GM18505 (cell line): ENCODE measurements at regions not wholly inside any gene's neighbourhood (a gene's known extent, or its start where the extent isn't known, plus 50 kb on each side); places are given as distances from the start of the nearest gene placed in this dataset.
"Not testable (repeated sequence)": the region's sequence is repeated elsewhere in the genome, so short reads cannot be mapped to it uniquely, and the experiment has no call there.

Experiments
- ATAC-seq: cut with Tn5 transposase; IDR thresholded peaks from one replicate; pipeline ENCODE4 v1.9.1; 2021; ENCODE audit not compliant: unreplicated experiment
- POLR2A ChIP-seq: IDR thresholded peaks from 4 replicates; pipeline ENCODE4 v1.6.1; 2011; ENCODE audit warnings: borderline replicate concordance; ENCODE audit not compliant: insufficient read depth, insufficient read length; ENCODE audit errors: extremely low read depth

DNA sequence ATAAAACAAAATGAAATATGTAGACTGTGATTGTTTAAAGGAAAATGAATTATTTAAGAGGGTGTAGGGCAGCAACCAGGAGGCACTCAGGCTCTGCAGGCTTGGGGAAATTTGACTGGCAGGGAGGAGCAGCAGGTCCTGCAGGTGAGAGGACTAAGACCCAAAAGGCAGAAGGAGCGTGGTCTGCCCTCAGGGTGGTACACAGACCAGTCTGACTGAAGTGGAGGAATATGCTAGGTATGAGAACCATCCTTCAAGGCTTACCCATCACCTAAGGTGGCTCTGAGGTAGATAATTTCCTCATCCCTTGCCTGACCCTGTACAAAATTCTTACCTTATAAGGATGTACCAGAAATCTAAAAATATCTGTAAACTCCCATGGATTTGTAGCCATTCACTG lies 261.3 kb upstream of the RASGEF1B start:
- no peak for ATAC-seq
- TF ChIP-seq POLR2A, result no peak

DNA sequence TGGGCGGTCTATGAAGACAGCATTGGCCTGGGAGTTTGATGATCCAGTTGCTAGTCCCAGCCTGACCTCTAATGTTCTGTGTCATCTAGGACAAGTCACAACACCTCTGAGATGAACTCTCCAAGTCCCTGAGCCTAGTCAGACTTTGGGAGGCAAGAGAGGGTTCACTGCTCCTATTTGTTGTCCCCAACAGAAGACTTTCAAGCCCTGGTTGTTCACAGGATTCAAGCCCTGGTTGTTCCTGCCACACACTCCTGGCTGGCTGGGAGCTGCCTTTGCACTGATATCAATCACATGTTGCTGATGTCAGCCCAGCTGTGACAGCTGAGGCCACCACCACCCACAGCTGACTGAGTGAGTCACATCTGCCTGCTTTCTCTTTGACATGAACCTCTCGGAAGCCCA lies 253.2 kb upstream of the RASGEF1B start:
- ATAC-seq, result peak; percentile 97
- TF ChIP-seq POLR2A, result no peak

DNA sequence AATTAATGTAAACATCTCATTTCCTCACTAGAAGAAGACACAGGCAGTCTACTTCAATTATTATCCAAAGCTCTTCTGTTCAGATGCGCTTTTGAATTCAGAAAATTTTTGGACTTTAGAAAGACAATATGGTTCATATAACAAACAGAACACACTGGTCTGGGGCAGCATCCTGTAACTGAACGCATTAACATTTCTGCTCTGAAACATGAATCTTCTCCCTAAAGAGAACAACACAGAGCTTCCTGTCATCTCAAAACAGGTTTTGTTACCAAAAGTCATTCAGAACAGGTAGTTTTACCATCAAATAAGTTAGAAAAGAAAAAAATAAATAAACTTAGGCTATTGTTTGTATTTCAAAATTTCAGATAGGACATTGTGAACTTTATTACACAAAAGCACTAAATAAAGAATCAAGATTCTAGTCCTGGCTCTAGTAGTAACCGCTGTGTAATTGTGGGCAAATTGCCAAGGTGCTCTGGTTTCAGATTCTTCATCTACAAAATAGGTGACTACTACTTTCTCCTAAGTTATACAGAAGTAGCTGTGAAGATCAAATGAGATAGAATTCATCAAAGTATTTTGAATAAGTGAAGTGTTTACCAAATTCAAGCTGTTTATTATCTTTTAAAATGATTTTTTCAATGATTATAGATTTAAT lies 252.3 kb upstream of the RASGEF1B start:
- no peak for ATAC-seq

DNA sequence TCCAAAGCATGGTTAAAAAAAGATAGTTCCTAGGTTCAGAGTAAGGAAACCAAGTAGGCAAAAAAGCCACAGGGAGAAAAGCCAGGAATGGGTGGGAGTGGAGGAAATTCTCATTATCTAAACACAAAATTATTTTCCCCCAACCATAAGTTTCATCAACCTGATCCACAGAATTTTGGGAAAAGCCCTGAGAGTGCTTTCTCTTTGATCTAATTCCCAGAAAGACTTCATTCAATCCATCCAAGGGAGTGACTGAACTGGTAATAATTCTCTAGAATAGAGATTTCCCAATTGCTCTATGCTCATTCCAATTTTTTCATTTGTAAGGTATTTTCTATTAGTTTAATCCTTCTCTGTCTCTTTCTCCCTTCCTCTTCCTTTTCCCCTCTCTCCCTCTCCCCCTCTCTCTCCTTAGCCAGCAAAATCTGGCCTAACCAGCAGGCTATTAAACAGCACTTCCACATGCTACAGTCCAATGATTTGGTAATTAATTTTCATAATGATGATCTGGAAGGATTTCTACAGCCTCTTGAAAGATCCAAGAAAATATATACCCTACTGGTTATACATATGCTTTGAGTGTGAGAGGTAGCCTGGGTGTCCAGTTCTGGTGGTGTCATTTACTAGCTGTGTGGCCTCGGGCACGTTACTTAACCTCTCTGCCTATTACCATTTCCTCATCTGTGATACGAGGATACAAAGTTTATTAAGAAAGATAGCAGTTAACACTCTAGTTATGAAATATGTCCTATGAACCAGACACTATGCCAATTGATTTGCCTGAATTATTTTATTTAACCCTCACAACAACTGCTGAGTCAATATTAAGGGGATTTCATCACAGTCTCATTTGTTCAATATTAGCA lies 251.5 kb upstream of the RASGEF1B start:
- no peak for TF ChIP-seq POLR2A
- no peak for ATAC-seq

More for the DNA sequence above, 252.3 kb upstream of the RASGEF1B start:
- no peak for TF ChIP-seq POLR2A

DNA sequence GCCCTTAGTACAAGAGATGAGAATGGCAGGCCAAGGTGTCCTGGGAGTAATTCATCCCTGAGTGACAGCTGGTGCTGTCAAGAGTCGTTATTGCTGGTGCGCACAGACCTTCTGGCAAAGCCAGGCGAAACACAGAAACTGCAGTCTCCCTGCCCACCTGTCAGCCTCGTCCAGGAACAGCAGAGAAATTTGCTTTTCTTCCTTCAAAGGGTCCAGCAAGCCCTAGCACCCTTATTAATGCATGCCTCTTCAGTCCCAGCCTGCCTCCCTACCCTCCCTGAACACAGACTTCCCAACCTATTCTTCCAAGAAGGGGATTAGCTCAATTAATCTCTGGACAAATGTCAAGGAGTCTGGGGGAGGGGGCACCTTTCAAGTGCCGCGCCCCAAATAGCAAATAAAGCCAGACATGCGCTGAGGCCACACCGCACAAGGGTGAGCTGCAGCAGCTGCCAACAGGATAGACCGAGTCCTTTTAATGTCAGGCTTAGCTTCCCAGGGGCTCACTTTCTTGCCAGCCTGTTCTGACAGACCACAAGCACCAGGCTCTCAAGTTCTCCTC lies 250.7 kb upstream of the RASGEF1B start:
- ATAC-seq, result no peak
- no peak for TF ChIP-seq POLR2A

DNA sequence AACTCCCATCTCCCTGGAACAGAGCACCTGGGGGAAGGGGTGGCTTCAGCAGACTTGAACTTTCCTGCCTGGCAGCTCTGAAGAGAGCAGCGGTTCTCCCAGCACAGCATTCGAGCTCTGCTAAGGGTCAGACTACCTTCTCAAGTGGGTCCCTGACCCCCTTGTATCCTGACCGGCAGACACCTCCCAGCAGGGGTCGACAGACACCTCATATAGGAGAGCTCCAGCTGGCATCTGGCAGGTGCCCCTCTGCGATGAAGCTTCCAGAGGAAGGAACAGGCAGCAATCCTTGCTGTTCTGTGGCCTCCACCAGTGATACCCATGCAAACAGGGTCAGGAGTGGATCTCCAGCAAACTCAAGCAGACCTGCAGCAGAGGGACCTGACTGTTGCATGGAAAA lies 244.1 kb upstream of the RASGEF1B start:
- no peak for ATAC-seq
- no peak for TF ChIP-seq POLR2A

DNA sequence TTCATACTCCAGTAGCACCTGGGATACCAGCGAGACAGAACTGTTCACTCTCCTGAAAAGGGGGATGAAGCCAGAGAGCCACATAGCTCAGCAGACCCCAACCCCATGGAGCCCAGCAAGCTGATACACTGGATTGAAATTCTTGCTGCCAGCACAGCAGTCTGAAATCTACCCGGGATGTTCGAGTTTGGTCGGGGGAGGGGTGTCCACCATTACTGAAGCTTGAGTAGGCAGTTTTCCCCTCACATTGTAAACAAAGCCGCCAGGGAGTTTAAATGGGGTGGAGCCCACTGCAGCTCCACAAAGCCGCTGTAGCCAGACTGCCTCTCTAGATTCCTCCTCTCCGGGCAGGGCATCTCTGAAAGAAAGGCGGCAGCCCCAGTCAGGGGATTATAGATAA lies 243.7 kb upstream of the RASGEF1B start:
- ATAC-seq, result not testable (repeated sequence)

DNA sequence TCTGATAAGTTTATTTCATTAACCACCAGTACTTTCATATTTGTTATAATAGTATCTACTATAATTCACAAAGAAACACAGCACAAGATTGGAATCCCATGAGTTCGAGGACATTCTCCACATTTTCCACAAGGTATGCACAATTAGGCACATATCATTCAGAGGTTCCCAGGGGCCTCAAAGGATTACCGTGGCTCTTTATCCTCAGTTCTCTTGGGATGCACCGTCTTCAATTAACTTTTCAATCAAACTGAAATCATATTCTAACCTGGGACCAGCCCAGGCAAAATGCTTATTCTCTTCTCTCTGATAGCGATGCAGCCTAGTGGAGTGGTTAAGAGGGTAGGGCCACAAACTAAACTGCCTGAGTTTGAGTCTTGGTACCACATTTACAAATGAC lies 242.6 kb upstream of the RASGEF1B start:
- ATAC-seq, result no peak
- TF ChIP-seq POLR2A, result no peak

DNA sequence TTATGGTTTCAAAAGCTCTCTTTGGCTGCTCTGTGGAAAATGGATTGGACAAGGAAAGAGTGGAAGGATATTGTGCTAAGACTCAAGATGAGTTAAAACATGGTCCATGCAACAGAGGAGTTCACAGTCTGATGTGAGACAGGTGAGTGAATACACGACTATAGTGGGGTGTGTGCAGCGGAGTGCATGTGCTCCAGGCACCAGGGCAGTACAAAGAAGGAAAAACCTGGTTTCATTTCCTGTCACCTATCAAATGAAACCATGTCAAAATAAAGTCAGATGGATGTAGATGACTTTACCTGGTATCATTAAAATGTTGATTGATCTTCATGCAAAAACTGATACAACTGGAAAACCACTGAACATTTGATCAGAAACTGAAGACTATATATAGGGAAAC lies 241.0 kb upstream of the RASGEF1B start:
- TF ChIP-seq POLR2A, result no peak
- no peak for ATAC-seq

DNA sequence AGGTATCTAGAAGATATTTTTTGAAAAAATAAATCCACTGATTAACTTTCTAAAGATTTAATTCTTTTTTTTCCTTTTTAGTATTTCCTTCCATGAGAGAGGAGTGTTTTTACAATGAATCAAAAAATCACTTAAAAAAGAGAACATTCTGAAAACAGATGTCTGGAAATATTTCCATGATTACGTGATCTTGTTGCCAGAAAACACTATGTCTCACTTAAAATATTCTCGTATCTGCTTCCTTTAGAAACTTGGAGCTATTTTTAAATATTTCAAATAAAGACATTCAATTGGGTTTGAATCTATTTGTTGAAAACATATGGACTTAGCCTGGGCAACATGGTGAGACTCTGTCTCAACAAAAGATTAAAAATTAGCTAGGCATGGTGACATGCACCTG lies 232.8 kb upstream of the RASGEF1B start:
- no peak for ATAC-seq
- no peak for TF ChIP-seq POLR2A

DNA sequence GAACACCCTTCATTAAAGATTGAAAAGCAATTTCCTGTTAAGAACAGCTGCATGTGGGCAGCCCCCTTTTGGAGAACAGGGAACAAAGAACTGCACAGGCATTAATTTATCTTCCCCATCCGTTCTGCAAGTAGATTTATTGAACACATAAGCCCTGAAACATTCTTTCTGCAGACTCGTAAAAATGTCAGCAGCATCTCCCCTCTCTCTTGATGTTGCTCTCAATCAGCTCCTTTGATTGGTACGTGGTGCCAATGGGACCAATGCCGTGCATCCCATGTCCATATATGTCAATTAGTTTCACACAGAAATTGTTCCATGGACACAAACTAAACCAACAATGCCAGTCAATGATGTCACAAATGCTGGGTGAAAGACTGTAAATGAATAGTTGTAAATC lies 228.5 kb upstream of the RASGEF1B start:
- no peak for TF ChIP-seq POLR2A
- ATAC-seq, result no peak

DNA sequence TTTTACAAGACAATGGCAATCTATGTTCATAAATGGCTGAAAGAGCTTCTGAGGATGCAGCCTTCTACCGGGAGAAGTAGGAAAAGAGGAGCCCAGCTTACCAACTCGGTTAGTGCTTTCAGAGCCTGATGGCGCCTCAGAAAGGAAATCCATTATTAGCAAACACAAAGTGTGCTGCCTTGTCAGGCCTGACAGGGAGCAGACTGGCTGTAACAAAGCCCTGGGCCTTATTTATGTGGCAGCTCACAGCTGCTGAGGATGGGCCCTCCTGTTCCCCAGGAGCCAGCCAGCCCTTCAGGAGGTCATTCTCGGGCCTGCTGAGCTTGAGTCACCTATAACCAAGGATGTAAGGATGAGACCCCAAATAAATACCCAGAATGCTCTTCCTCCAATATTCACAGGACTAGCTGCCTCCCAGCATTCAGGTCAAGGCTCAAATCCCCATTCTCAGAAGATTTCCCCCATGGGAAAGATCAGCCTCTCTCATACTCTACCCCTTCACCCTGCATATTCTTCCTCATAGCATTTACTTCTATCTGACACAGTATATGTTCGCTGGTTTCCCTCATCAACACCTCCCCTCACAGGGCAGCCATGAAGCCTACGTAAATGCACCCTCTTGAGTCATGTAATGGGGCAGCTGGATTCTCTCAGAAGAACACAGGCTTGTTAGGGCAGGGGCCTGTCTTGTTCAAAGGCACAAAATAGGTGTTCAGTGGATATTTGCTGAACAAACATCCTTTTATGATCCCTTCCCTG lies 227.0 kb upstream of the RASGEF1B start:
- no peak for ATAC-seq
- no peak for TF ChIP-seq POLR2A

DNA sequence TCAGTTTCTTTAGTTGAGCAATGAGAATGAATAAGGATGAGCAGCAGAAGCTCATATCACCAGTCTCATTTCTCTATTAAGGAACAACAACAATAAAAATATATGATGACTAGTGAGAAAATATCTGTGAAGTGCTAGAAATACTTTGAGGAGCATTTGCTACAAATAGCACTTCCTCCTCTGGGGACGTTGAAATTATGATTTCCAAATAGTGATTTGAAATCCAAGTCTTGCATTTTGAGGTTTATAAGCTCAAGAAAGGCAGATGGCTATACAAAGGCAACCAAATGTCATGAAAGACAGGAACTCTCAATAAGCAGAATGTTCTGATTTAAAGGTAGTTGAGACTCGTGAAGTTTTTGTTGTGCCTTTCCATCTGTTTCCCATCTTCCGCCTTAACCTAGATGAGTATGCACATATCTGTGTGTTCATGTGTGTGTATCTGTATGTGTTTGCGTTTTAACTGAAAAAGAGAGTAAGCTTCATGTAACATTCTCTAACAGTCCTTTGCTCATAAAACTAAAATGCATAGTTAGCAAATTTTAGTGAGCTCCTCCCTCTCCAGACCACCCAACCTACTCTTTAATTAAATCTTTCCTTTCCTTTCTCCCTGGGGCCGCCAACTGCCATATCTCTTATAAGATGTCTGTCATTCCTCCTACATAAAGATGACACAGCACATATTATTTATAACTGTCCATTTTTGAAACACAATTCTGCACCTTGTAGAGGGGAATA lies 222.6 kb upstream of the RASGEF1B start:
- ATAC-seq, result no peak
- no peak for TF ChIP-seq POLR2A
